SK-N-MC (cell line): ENCODE measurements at regions not wholly inside any gene's neighbourhood (a gene's known extent, or its start where the extent isn't known, plus 50 kb on each side); places are given as distances from the start of the nearest gene placed in this dataset.

Source experiments
- DNase-seq: peaks from one replicate; pipeline ENCODE4 v3.0.0-alpha.2; 2011; ENCODE audit warnings: low read depth, low spot score
- H3K27ac ChIP-seq: fragments of 200-600 bp; sonication (generic); 2 replicates; pipeline ENCODE4 v1.5.1; 2016; ENCODE audit warnings: mixed run types
- H3K36me3 ChIP-seq: fragments of 200-600 bp; sonication (generic); 2 replicates; pipeline ENCODE4 v1.6.1; 2017; ENCODE audit warnings: antibody characterized with exemption, low read length, mixed read lengths; ENCODE audit not compliant: insufficient read depth
- H3K4me3 ChIP-seq: fragments of 200-600 bp; sonication (generic); 2 replicates; pipeline ENCODE4 v1.5.1; 2016
- H3K9ac ChIP-seq: fragments of 200-600 bp; sonication (generic); 2 replicates; pipeline ENCODE4 v1.8.0; 2017; ENCODE audit warnings: mixed run types, mixed read lengths; ENCODE audit not compliant: insufficient read length
- H3K9me3 ChIP-seq: fragments of 200-600 bp; sonication (generic); 2 replicates; pipeline ENCODE4 v1.6.1; 2017; ENCODE audit warnings: low read depth, mild to moderate bottlenecking, antibody characterized with exemption, low read length, moderate library complexity, mixed read lengths
- EZH2 ChIP-seq: fragments of 200-600 bp; sonication (generic); IDR thresholded peaks from one replicate; pipeline ENCODE4 v1.6.1; 2017; ENCODE audit warnings: antibody characterized with exemption
- FOXP2 ChIP-seq: optimal IDR thresholded peaks from 2 replicates; pipeline ENCODE3; 2011; ENCODE audit warnings: mild to moderate bottlenecking, moderate library complexity; ENCODE audit not compliant: insufficient read depth; ENCODE audit errors: extremely low read length, control extremely low read depth
- POLR2AphosphoS5 ChIP-seq: IDR thresholded peaks from 2 replicates; pipeline ENCODE4 v1.6.1; 2012; ENCODE audit warnings: mild to moderate bottlenecking, low read depth, low read length, borderline replicate concordance

DNA sequence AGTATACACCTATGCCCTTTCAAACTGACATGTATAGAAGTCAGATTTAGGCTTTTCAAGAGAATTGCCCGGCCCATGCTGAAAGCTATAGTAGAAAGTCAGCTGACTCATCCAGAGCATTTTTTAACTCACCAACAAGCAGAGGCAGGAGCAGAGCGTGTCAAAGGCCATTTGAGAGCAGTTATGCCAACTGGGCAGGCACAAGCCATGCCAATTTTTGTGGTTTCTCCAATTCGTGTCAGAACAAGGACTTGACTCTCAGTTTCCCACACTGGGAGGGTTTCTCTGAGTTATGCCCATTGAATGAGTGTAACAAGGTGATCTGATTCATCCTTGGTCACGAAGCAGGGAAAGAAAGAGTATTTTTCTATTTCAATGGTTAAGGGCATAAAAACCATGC, 403.3 kb upstream of the THBS1 start:
- no peak for DNase-seq

DNA sequence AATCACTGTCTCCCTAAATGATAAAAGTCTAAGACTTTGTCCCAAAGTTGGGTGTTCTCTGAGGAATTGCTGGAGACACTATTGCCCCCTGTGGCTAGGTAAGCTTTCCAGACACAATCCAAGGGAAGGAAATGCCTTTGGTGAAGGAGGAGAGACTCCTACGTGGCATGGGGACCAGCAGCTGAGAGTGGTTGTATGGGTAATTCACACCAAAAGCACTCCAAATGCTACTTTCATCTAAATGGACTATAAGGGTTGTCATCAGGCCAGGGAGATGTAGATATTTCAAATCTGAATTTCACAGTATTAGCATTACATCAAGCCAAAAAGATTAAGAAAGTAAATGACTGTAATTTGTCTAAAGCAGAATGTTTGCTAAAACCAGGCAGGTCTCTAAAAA, 400.8 kb upstream of the THBS1 start:
- DNase-seq: no peak
- Histone ChIP-seq H3K9me3 (no peaks in the 10 kb centered on the region), H3K4me3 (no peak overlapping the region), H3K36me3 (no peaks in the 10 kb centered on the region), H3K27ac (no peak overlapping the region), H3K9ac (no peak overlapping the region)
- TF ChIP-seq POLR2AphosphoS5: no peak
- TF ChIP-seq EZH2: no peak
- no peak for TF ChIP-seq FOXP2

More for the DNA sequence above, 403.3 kb upstream of the THBS1 start:
- TF ChIP-seq POLR2AphosphoS5 (no peak), EZH2 (no peak), FOXP2 (no peak)
- Histone ChIP-seq H3K27ac (no peak overlapping the region), H3K9ac (no peak overlapping the region), H3K9me3 (no peaks in the 10 kb centered on the region), H3K4me3 (no peak overlapping the region), H3K36me3 (no peaks in the 10 kb centered on the region)

- Histone ChIP-seq H3K36me3 (no peaks in the 10 kb centered on the region), H3K4me3 (no peak overlapping the region), H3K27ac (no peak overlapping the region), H3K9me3 (no peaks in the 10 kb centered on the region), H3K9ac (no peak overlapping the region)
- no peak for DNase-seq
- no peak for TF ChIP-seq FOXP2
These were observed 400.4 kb upstream of the THBS1 start for GRCh38 chr15:39180483-39180933.

- no peaks in the 10 kb centered on the region for H3K9me3 ChIP-seq
- TF ChIP-seq EZH2 (no peak), POLR2AphosphoS5 (no peak), FOXP2 (no peak)
- H3K27ac ChIP-seq: no peak overlapping the region
- no peak overlapping the region for H3K4me3 ChIP-seq
- no peaks in the 10 kb centered on the region for H3K36me3 ChIP-seq
- no peak for DNase-seq
- H3K9ac ChIP-seq: no peak overlapping the region
These were observed 399.7 kb upstream of the THBS1 start for GRCh38 chr15:39181056-39181747.

DNA sequence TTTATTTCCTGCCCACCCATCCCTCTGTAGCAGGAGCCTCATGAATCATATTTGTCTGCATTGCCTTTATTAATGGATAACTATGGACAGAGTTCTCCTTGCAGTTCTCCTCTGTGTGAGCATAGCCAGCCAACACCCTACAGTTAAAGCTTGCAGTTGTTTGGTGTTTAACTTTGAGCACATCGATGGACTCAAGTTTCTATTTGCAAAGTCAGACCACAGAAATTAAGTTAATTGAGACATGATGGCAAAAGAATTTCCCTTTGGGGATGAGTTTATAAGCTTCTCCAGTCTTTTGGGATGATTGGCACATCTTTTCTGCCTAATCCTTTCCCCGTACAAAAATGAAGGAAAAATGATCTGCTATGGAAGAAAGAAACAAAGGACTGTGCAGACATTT, 398.9 kb upstream of the THBS1 start:
- no peak overlapping the region for H3K9ac ChIP-seq
- no peak for DNase-seq
- no peaks in the 10 kb centered on the region for H3K36me3 ChIP-seq
- H3K4me3 ChIP-seq: no peak overlapping the region
- no peak for TF ChIP-seq FOXP2
- TF ChIP-seq POLR2AphosphoS5: no peak
- TF ChIP-seq EZH2: no peak
- no peaks in the 10 kb centered on the region for H3K9me3 ChIP-seq
- no peak overlapping the region for H3K27ac ChIP-seq

DNA sequence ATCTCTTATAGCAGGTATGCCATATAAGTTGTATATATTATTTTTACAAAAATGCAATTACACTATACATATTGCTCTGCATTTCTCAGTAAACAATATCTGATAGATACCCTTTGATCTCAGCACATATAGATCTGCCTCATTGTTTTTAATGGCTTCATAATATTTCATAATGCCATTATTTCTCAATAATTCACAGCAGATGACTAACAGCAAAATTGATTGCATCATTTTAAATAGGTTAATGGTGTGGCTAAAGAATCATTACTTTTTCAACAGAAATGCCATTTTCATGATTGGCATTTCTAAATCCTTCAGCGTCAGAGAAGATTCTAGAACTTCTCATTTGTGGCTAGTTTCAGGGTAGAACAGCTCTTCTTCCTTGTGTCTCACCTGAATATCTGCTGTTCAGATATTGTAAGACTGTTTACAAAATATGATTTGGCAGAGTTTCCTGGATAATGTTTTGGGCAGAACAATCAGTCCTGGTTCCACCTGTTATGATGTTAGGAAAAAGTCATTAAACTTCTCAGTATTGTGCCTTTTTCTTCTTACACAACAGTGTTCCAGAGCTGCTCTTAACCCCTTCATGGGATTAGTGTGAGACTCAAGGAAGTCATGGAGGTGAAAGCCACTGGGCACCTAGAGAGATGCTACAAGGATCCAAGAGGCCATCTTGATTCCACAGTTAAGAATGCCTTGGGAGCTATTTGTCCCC, 397.6 kb upstream of the THBS1 start:
- Histone ChIP-seq H3K4me3 (no peak overlapping the region), H3K9me3 (no peaks in the 10 kb centered on the region), H3K9ac (no peak overlapping the region), H3K27ac (no peak overlapping the region), H3K36me3 (no peaks in the 10 kb centered on the region)
- no peak for TF ChIP-seq POLR2AphosphoS5
- no peak for TF ChIP-seq FOXP2
- TF ChIP-seq EZH2: no peak
- no peak for DNase-seq

DNA sequence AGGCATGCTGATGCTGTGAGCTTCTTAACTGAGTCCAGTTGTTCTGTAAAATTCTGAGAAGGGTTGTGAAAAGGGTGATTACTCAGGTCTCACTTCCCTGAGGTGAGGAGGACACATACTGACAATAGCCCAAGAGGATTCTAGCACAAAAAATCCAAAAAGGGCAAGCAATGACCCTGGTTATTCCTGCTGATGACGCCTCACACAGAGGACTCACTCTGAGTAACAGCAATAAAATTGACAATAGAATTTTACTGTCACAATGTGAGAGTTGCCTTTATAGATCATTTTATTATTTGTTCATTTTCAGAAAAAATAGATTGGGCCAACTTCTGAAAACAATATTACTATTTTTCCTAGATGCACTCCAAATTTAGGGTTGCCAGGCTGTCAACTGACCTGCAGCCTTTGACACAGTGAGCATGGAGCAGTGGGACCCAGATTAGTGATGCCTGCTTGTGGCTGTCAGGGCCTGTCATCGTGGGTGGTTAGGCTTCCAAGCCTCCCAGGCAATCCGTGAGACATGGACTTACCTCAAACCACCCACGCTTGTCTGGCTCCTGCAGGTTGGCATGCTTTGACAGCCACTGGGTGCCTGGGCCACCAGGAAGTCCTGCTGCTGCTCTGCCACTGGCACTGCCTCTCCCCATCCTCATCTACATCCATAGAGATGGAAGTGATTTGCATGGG, 396.0 kb upstream of the THBS1 start:
- no peak for TF ChIP-seq POLR2AphosphoS5
- no peak for TF ChIP-seq FOXP2
- TF ChIP-seq EZH2: no peak
- no peak overlapping the region for H3K9ac ChIP-seq
- no peaks in the 10 kb centered on the region for H3K36me3 ChIP-seq
- H3K4me3 ChIP-seq: no peak overlapping the region
- DNase-seq: no peak
- H3K27ac ChIP-seq: no peak overlapping the region
- H3K9me3 ChIP-seq: no peaks in the 10 kb centered on the region

DNA sequence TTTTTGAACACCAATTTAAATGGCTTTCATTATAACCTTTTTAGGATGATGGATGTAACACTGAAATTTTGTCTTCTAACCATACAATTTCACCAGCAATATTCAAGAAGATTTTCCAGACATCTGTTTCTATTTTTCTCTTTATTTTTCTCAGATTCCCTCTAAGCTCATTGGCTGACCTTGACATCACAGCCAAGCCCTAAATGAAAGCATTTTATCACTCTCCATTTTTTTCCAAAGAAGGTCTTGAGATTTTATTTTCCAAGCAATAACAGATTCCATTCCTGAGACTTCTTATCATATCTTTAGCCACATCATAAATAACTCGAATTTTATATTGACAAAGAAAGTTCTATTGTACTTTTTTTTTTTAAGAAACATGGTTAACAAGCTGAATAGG, 392.6 kb upstream of the THBS1 start:
- no peak overlapping the region for H3K27ac ChIP-seq

DNA sequence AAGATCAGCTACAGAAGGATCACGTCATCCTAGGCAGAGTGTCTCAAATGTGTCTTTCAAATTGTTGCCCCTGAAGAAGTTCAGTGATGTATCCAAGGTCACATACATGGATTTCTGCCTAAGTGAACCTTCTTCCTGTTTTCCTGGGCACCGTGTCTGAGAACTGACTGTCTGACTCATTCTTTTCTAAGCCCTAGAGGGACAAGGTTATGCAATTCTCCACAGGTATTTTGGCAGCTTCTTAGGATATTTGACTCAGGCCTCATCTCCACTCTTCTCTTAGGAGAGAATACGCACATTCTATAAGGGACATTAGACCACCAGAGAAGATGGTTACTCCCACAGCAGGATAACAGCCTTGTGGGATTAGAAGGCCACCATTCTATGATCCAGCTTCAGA, 391.9 kb upstream of the THBS1 start:
- Histone ChIP-seq H3K36me3 (no peaks in the 10 kb centered on the region), H3K9ac (no peak overlapping the region), H3K9me3 (no peaks in the 10 kb centered on the region), H3K27ac (no peak overlapping the region), H3K4me3 (no peak overlapping the region)
- TF ChIP-seq FOXP2 (no peak), POLR2AphosphoS5 (no peak), EZH2 (no peak)
- no peak for DNase-seq

More for the DNA sequence above, 392.6 kb upstream of the THBS1 start:
- H3K36me3 ChIP-seq: no peaks in the 10 kb centered on the region
- no peak overlapping the region for H3K9ac ChIP-seq
- no peak for DNase-seq
- TF ChIP-seq FOXP2 (no peak), EZH2 (no peak)
- H3K4me3 ChIP-seq: no peak overlapping the region
- H3K9me3 ChIP-seq: no peaks in the 10 kb centered on the region
